ENCODE measurements at regions not wholly inside any gene's neighbourhood (a gene's known extent, or its start where the extent isn't known, plus 50 kb on each side); places are given as distances from the start of the nearest gene placed in this dataset.

DNA sequence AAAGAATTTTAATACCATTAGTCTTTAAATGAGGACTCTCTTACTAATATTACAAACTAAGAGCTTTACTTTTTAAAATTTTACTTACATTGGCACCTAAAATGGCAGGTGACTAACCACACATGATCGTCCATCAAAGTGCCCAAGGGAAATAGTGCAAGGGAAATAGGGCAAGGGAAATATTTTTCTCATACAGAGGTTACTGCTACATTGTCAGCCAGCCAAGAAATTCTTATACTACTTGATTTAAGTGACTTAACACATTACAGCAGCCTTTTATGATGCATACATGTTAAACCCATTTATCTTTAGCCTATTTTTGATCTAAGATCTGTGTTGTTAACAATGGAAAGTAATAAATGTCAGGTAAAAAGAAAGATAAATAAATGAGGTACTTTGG, 587.2 kb upstream of the PKDCC start:
- TF ChIP-seq, protein P1, sequence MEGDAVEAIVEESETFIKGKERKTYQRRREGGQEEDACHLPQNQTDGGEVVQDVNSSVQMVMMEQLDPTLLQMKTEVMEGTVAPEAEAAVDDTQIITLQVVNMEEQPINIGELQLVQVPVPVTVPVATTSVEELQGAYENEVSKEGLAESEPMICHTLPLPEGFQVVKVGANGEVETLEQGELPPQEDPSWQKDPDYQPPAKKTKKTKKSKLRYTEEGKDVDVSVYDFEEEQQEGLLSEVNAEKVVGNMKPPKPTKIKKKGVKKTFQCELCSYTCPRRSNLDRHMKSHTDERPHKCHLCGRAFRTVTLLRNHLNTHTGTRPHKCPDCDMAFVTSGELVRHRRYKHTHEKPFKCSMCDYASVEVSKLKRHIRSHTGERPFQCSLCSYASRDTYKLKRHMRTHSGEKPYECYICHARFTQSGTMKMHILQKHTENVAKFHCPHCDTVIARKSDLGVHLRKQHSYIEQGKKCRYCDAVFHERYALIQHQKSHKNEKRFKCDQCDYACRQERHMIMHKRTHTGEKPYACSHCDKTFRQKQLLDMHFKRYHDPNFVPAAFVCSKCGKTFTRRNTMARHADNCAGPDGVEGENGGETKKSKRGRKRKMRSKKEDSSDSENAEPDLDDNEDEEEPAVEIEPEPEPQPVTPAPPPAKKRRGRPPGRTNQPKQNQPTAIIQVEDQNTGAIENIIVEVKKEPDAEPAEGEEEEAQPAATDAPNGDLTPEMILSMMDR (IDR thresholded peaks at IDR 0.05): no peak
- peaks cover 2% of the 10 kb centered on the region for H3K9me3 ChIP-seq
- intact Hi-C loops (cut with DNase I, micrococcal nuclease): no loop called here
- DNase-seq (no peak), ATAC-seq (no peak)
- H3K4me3 ChIP-seq: no peak overlapping the region
- no peaks in the 10 kb centered on the region for H3K36me3 ChIP-seq (ENCODE audit: low read depth)
- H3K4me1 ChIP-seq (ENCODE audit: low read depth): no peaks in the 10 kb centered on the region

DNA sequence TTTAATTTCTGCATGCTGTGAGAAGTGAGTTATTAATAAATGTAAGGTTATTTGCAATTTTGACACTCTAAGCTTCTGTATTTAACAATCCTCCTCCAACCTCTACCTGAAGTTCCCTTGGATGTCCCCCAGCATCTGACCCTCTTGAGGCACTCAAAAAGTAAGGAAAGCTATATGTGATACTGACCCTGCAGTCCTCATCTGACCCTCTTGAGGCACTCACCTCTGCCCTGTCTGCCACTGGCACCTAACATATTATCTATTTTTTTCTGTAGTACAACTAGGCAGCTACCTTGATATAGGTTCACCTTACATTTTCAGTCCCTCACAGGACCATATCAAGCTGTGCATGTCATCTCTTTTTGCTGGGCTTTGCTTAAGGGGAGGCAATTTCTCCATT, 583.4 kb upstream of the PKDCC start:
- no peak for ATAC-seq
- no peaks in the 10 kb centered on the region for H3K4me1 ChIP-seq (ENCODE audit: low read depth)

DNA sequence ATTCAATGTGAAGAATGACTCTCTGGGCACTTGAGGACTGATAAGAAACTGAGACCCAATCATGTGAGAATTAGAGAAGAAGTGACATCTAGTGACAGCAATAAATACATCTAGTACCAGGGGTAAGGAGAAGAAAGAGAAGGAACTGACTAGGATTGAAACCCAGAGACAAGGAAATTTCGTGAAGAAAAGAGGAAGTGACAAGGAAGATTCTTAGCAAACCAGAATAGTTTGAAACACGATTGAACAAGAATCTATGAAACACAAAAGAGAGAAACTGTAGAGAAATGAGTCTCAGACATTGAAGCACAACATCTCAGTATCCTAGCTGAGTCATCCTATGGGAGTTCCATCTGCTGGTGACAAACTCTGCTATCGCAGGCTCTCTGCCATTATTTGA, 571.9 kb upstream of the PKDCC start:
- H3K4me3 ChIP-seq: no peak overlapping the region
- DNase-seq (no peak), ATAC-seq (no peak)
- H3K36me3 ChIP-seq (ENCODE audit: low read depth): no peaks in the 10 kb centered on the region
- H3K4me1 ChIP-seq (ENCODE audit: low read depth): no peaks in the 10 kb centered on the region
- H3K9me3 ChIP-seq: peaks cover 8% of the 10 kb centered on the region
- intact Hi-C loops (cut with DNase I, micrococcal nuclease): no loop called here
- TF ChIP-seq, protein P1 (IDR thresholded peaks at IDR 0.05): no peak

More for the DNA sequence above, 583.4 kb upstream of the PKDCC start:
- Histone ChIP-seq H3K36me3 (ENCODE audit: low read depth) (no peaks in the 10 kb centered on the region), H3K9me3 (no peaks in the 10 kb centered on the region), H3K4me3 (no peak overlapping the region)
- no peak for DNase-seq
- TF ChIP-seq, protein P1 (IDR thresholded peaks at IDR 0.05): no peak
- intact Hi-C loops (cut with DNase I, micrococcal nuclease): no loop called here

DNA sequence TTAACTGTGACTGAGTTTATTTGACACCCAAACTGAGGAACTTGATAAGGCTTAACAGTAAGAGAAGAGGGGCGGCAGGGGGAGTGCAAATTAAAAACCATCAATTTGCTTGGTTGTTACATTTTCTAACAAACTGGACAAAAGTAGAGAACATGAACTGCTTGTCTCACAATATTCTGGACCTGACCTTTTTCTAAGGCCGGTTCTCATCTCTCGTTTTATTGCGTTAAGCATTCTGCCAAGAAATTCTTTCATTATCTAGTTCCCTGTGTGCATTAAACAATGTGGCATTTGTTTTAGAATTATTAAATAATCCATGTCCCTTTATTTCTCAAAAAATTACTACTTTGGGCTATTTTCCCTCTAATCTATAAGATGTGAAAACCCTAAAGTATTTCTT, 565.2 kb upstream of the PKDCC start:
- no peak overlapping the region for H3K4me3 ChIP-seq
- intact Hi-C loops (cut with DNase I, micrococcal nuclease): no loop called here
- TF ChIP-seq, protein P1 (IDR thresholded peaks at IDR 0.05): no peak
- H3K36me3 ChIP-seq (ENCODE audit: low read depth): no peaks in the 10 kb centered on the region
- DNase-seq (no peak), ATAC-seq (no peak)
- H3K4me1 ChIP-seq (ENCODE audit: low read depth): no peaks in the 10 kb centered on the region
- peaks cover 3% of the 10 kb centered on the region for H3K9me3 ChIP-seq

DNA sequence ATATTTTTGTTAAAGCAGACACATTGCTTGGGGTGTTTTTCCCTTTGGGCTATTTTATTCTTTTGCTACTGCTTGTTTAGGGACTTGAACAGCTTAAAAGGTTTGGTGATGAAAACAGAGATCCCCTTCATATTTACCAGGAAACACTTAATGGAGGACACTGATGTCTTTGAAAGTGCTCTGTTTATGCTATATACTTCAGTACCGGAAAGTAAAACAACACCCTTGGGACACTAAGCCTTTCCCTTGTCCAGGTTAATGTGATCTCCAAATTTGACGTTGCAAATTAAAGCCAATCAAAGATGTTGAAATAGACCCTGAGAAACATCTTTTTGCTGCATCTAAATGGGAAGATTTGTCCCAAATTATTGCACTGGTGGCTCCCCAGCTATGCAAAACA, 564.6 kb upstream of the PKDCC start:
- DNase-seq: no peak
- no peak overlapping the region for H3K4me3 ChIP-seq
- no peaks in the 10 kb centered on the region for H3K36me3 ChIP-seq (ENCODE audit: low read depth)
- intact Hi-C loops (cut with DNase I, micrococcal nuclease): no loop called here
- H3K4me1 ChIP-seq (ENCODE audit: low read depth): no peaks in the 10 kb centered on the region
- TF ChIP-seq, protein P1 (IDR thresholded peaks at IDR 0.05): no peak
- no peak for ATAC-seq
- H3K9me3 ChIP-seq: peaks cover 3% of the 10 kb centered on the region
